SKM-1 treated with dmso at 0.1 percent for 144 hours (cell line): ENCODE measurements at regions not wholly inside any gene's neighbourhood (a gene's known extent, or its start where the extent isn't known, plus 50 kb on each side); places are given as distances from the start of the nearest gene placed in this dataset.

Source experiments
- DNase-seq: peaks from one replicate; lab custom pipeline; 2025; ENCODE audit not compliant: unreplicated experiment; lab: John Stamatoyannopoulos, UW

- DNase-seq, result no peak
These were observed 285.7 kb upstream of the GALNT17 start for GRCh38 chr7:70846208-70846607.

GRCh38 chr7:70849580-70850235 lies 282.2 kb upstream of the GALNT17 start:
- DNase-seq, result no peak

- no peak for DNase-seq
These were observed 276.6 kb upstream of the GALNT17 start for GRCh38 chr7:70855373-70855772.

GRCh38 chr7:70856901-70857630 lies 274.9 kb upstream of the GALNT17 start:
- peak; percentile 35 for DNase-seq

GRCh38 chr7:70857793-70858545 lies 274.0 kb upstream of the GALNT17 start:
- no peak for DNase-seq

- DNase-seq, result no peak
These were observed 264.4 kb upstream of the GALNT17 start for GRCh38 chr7:70867513-70867912.

GRCh38 chr7:70870349-70870748 lies 261.6 kb upstream of the GALNT17 start:
- DNase-seq, result no peak

GRCh38 chr7:70872188-70872587 lies 259.8 kb upstream of the GALNT17 start:
- no peak for DNase-seq

- DNase-seq, result no peak
These were observed 250.6 kb upstream of the GALNT17 start for GRCh38 chr7:70881167-70881847.

GRCh38 chr7:70883750-70884439 lies 248.0 kb upstream of the GALNT17 start:
- no peak for DNase-seq

- DNase-seq, result no peak
These were observed 247.5 kb upstream of the GALNT17 start for GRCh38 chr7:70884440-70884764.

- no peak for DNase-seq
These were observed 247.1 kb upstream of the GALNT17 start for GRCh38 chr7:70884809-70885208.

- DNase-seq, result no peak
These were observed 245.4 kb upstream of the GALNT17 start for GRCh38 chr7:70886547-70886946.

- no peak for DNase-seq
These were observed 244.8 kb upstream of the GALNT17 start for GRCh38 chr7:70887186-70887585.

GRCh38 chr7:70890147-70890969 lies 241.6 kb upstream of the GALNT17 start:
- DNase-seq, result no peak

GRCh38 chr7:70893422-70893821 lies 238.5 kb upstream of the GALNT17 start:
- no peak for DNase-seq

- DNase-seq, result no peak
These were observed 237.8 kb upstream of the GALNT17 start for GRCh38 chr7:70893971-70894715.

- DNase-seq, result no peak
These were observed 237.1 kb upstream of the GALNT17 start for GRCh38 chr7:70894799-70895198.
